H54 (cell line): ENCODE measurements at regions not wholly inside any gene's neighbourhood (a gene's known extent, or its start where the extent isn't known, plus 50 kb on each side); places are given as distances from the start of the nearest gene placed in this dataset.
A peak's percentile ranks its signal among the peaks of the same experiment; 100 is the strongest.

Experiments used
- DNase-seq: peaks from one replicate; pipeline ENCODE4 v3.0.0; 2011; ENCODE audit warnings: low spot score, mixed read lengths; ENCODE audit not compliant: insufficient read length
- FAIRE-seq: peaks from 3 replicates; lab custom pipeline; 2011; peaks lifted over from hg19 to GRCh38; lab: Jason Lieb, UNC
- POLR2A ChIP-seq: IDR thresholded peaks from 2 replicates; pipeline ENCODE4 v1.6.1; 2011; ENCODE audit warnings: low read depth, mild to moderate bottlenecking, low read length

DNA sequence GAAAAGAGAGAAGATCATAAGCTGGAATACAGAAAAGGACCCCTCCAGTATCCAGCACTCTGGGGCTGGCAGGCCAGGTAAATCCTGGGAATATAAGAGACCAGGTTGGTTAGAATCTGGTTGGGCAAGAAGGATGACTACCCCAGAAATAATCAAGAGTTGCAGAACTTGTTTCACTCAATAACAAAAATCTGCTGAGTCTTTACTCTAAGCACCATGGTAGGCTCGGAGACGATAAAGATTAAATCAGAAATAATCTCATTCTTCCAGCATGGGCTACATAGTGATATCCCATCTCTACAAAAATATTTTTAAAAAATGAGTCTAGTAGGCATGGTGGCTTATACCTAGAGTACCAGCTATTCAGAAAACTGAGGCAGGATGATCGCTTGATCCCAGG is 138.0 kb upstream of the KCNJ16 start:
- DNase-seq (no peak), FAIRE-seq (no peak)
- TF ChIP-seq POLR2A: no peak

DNA sequence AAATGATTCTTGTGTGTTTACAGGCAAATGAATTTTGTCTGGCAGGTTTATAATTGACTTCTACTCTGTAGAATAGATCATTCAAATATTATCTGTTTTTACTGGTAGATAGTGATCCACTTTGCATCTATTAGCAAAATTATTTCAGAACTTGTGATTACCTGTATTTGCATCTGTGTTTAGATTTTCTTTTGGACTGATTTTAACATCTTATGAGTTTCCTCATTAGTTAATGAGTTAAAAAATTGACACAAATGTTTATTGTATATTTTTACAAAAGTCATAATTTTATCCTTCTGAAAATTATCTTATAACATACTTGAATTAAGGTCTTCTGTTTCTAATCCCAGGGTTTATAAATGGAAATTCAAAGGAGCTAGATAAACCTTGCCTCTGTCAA is 132.0 kb upstream of the KCNJ16 start:
- FAIRE-seq (peak; percentile 20), DNase-seq (no peak)
- no peak for TF ChIP-seq POLR2A

DNA sequence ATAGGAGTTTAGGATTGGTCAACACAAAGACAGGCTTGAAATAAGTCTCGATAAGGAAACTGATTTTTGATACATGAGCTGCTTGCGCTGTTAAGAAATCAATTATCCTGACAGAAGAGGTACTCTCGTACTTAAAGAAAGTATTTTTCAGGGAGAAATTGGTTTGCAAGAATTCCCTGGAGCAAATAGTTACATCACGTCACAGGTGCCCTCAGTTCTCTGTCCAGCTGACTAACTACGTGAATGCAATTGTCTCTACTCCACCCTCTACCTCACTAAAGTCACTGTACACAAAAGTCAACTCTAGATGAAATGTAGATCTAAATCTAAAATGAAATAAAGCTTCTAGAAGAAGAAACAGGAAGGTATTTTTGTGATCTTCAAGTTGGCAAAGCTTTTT is 130.6 kb upstream of the KCNJ16 start:
- FAIRE-seq: no peak
- no peak for TF ChIP-seq POLR2A
- no peak for DNase-seq

DNA sequence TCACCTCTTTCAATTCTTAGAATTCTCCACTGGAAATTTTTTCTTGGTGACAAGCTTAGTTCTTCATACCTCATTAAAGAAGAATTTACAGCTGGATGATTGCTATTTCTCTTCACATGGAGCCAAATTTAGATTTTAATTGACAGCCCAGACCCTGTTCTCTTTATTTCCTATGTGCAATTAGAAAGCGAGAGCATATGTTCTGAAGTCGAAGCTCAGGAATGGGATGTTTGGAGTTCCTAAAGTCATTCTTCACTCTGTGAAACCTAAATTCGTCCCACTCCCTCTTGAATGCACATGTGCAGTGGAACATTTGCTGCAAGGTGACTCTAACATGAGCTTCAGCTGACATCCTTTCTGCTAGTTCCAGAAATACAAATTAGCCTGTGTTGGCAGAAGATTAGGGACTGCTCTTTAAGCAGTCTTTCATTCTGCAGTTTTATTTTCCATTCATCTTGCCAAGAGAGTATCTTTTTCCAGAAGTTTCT is 129.3 kb upstream of the KCNJ16 start:
- peak; percentile 52 for FAIRE-seq
- no peak for DNase-seq
- TF ChIP-seq POLR2A: no peak

DNA sequence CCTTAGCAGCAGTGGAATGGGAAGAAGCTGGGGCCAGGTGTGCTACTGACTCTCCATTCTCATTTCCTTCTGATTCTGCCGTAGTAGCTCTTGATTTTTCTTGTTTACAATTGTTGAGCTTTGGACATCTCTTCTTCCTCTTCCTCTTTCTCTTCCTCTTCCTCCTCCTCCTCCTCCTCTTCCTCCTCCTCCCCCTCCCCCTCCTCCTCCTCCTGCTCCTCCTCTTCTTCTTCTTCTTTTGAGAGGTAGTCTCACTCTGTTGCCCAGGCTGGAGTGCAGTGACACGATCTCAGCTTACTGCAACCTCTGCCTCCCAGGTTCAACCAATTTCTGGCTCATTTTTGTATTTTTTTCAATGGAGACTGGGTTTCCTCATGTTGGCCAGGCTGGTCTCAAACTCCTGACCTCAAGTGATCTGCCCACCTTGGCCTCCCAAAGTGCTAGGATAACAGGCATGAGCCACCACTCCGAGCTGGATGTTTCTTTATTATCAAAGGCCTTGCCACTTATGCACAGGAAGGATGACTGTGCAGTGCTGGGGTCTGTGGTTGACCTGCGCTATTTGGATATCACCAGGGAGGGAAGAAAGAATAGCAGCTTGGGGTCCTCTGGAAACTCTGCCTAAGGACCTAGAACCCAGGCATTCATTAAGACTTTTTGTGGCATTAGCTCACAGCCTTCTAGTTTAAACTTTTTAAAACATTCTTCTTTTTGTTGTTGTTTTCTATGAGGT is 127.8 kb upstream of the KCNJ16 start:
- no peak for FAIRE-seq
- DNase-seq: no peak

DNA sequence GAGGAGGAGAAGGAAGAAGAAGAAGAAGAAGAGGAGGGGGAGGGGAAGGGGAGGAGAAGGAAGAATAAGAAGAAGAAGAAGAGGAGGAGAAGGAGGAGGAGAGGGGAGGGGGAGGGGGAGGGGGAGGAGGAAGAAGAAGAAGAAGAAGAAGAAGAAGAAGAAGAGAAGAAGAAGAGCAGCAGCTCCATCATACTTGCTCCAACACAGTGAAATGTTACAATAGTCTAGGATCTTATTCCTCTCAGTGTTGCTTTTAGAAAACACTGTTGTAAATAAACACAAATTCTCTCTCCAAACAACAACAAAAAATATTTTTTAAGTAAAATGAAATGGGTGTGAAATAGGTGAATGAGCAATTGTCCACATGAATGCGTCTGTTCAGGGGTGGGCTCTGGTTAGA is 126.6 kb upstream of the KCNJ16 start:
- no peak for DNase-seq
- no peak for FAIRE-seq
- no peak for TF ChIP-seq POLR2A

More for the DNA sequence above, 127.8 kb upstream of the KCNJ16 start:
- TF ChIP-seq POLR2A: no peak

DNA sequence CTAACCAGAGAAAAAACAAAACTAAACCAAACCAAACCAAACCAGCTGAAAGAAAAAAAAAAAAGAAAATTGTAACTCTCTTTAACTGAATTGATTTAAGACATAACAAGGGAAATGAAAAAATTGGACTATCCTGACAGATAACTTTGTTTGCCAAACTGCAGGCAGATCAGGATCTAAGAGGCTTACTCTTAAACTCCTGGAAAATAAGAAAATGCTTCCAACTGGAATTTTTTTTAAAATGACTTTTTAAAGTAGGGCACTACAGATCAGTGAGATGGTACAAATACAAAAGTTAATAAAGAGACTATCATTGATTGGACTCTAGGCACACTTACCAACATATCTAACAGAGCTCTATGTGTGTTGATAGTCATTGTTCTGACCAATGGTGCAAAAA is 125.5 kb upstream of the KCNJ16 start:
- FAIRE-seq (no peak), DNase-seq (no peak)
- no peak for TF ChIP-seq POLR2A

DNA sequence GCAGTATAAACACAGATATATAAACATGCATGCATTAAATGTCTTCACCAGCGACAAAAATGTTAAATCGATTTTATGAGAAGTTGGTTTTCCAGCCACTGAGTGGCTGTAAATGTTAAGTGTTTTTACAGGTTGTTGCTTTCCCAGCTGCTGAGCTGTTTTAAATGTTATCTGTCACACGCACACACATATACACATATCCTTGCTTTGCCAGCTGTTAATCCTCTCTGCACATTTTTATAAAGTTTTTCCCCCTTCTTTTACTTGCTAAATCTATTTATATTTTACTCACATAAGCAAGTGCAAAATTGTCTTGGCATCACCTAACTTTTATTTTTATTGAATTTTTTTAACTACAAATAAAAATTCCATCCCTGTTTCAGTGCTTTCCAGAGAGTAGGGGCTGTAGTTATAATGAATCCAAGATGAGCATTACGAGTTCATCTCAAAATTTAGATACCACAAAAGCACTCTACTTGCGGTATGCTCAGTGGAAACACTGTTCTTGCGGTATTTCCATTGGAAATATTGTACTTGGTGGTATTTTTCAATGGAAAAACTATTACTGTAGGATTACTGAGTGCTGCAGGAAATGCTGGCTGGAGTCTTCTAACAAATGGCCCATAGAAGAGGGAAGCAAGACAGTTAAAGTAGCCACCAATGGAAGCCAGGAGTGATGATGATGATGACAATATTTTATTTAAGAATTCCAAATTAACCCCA is 124.9 kb upstream of the KCNJ16 start:
- DNase-seq (no peak), FAIRE-seq (no peak)
- no peak for TF ChIP-seq POLR2A

DNA sequence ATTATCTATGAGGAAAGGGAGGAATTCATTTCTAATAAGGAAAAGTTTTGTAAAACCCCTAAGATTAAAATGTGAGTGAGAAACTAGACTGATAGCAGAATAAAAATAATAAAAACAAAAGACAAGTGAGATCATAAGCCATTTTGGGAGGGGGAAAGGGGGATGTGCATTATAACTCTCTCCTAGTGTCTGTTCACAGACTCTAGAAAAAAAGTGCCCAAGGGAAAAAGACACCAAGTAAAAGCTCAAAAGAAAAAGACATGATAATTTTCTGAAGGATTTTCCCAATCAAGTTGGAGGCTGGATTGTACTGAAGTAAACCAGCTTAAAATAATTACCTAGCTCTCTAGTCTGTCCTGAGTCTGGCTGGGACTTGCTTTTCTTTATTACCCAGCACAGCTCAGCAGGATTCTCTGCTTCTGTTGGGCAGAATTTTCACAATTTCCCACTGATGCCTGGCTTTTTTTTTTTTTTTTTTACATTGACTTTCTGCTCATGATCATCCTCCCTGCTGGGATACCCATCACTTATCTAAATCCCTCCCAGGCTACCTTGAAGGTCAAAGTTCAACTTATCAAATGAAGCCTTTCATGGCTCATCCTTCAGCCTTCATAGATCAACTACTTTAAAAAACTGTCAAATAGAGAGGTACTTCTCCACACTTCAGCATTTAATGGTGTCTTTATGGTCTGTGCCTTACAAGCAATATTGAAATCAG is 124.2 kb upstream of the KCNJ16 start:
- FAIRE-seq: no peak

DNA sequence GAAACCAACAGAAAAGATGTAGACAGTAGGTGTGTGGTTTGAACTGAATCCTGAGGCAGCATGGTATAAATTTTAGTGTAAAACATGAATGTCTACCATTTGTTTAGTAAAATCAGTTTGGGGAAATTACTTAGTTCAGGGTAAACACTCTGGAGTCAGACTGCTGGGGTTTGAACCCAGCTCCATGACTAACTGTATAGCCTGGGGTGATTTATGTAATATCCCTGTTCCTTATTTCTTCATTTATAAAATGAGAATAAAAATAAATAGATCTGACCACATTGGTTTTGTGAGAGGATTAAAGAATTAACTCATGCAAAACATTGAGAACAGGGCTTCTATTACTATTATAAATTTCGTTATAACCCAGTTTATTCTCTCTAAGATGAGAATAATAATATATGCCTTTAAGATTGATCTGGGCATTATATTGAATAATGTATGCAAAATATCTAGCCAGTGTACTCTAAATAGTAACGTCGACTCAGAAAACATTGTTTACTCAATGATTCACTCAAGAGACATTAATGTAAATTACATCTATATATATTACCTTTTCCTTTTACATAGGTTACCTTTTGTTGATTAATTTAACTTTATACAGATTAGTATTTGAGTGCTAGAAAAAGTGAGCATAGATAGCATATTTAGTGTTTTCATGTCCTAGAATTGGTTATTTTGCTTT is 120.6 kb upstream of the KCNJ16 start:
- DNase-seq (no peak), FAIRE-seq (no peak)
- no peak for TF ChIP-seq POLR2A

More for the DNA sequence above, 124.2 kb upstream of the KCNJ16 start:
- no peak for TF ChIP-seq POLR2A
- no peak for DNase-seq

DNA sequence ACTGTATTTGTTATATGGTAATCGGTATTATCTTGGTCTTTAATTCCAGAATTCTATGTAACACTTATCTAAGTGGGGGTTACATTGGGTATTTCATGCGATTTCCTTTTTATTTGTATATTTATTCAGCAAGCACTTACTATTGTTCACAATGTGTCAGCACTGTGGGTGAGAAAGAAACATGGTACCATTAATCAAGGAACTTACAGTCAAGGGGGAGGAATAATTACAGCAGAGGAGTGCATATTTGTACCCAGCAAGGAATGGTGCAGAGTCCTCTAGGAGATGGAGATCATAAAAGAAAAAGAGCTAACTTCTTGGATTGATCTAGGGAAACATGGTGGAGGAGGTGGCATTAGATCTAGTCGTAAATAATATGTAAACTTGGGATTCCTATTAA is 117.0 kb upstream of the KCNJ16 start:
- DNase-seq (no peak), FAIRE-seq (no peak)
- no peak for TF ChIP-seq POLR2A

DNA sequence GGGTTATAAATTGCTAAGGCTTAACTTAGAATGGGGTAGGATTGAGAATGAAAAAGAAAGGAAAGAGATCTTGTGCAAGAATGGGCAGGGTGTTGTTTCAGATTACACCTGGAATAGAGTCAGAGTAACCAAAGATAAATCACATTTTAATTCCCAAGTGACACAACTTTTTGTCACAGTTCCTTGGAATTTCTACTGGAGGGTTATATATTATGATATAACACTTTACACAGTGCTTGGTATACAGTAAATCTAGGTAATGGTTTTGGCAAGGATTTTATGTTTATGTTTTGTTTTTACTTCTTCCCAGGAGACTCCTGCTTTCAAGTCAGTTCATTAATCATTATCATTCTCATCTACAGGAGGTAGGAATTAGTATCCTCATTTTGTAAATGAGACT is 115.7 kb upstream of the KCNJ16 start:
- no peak for FAIRE-seq
- no peak for TF ChIP-seq POLR2A
- DNase-seq: no peak

DNA sequence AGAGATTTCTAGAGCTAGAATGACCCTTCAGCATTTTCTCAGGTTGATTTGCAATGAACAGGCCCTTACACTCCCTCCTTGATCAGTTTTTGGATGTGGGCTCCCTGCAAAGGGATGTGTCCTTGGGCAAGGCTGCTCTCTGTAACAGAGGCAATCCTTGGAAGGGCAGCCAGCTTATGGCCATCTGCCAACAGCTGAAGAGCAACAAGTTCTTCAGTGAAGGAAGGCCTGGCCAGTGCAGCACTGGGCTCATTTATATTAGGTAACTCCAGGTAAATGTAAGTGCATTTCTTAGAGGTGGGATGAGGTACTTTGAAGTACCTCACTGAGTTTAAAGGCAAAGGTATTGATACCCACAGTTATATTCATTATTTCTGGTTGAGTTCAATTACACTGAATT is 114.3 kb upstream of the KCNJ16 start:
- no peak for DNase-seq
- TF ChIP-seq POLR2A: no peak
- FAIRE-seq: no peak
